ENCODE measurements at regions not wholly inside any gene's neighbourhood (a gene's known extent, or its start where the extent isn't known, plus 50 kb on each side); places are given as distances from the start of the nearest gene placed in this dataset.

- TF ChIP-seq POLR2A (IDR thresholded peaks at IDR 0.05) = no peak
- TF ChIP-seq, protein P1, sequence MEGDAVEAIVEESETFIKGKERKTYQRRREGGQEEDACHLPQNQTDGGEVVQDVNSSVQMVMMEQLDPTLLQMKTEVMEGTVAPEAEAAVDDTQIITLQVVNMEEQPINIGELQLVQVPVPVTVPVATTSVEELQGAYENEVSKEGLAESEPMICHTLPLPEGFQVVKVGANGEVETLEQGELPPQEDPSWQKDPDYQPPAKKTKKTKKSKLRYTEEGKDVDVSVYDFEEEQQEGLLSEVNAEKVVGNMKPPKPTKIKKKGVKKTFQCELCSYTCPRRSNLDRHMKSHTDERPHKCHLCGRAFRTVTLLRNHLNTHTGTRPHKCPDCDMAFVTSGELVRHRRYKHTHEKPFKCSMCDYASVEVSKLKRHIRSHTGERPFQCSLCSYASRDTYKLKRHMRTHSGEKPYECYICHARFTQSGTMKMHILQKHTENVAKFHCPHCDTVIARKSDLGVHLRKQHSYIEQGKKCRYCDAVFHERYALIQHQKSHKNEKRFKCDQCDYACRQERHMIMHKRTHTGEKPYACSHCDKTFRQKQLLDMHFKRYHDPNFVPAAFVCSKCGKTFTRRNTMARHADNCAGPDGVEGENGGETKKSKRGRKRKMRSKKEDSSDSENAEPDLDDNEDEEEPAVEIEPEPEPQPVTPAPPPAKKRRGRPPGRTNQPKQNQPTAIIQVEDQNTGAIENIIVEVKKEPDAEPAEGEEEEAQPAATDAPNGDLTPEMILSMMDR (IDR thresholded peaks at IDR 0.05) = no peak
These were observed 360.9 kb downstream of the VRK1 start for GRCh38 chr14:97158102-97158501.
